AG09319 (cell line): ENCODE measurements at regions not wholly inside any gene's neighbourhood (a gene's known extent, or its start where the extent isn't known, plus 50 kb on each side); places are given as distances from the start of the nearest gene placed in this dataset.
"Not testable (repeated sequence)": the region's sequence is repeated elsewhere in the genome, so short reads cannot be mapped to it uniquely, and the experiment has no call there.

Experiments
- DNase-seq: peaks from one replicate; pipeline ENCODE4 v3.0.0-alpha.2; 2010; ENCODE audit warnings: low read depth; ENCODE audit errors: extremely low read depth
- CTCF ChIP-seq: IDR thresholded peaks from 2 replicates; pipeline ENCODE4 v1.5.1; 2011; ENCODE audit warnings: low read depth, mild to moderate bottlenecking, inconsistent platforms, low read length, moderate library complexity

GRCh38 chr5:105865834-105866233 is 1804.9 kb downstream of the EFNA5 start:
- no peak for DNase-seq
- TF ChIP-seq CTCF, result no peak

GRCh38 chr5:105859350-105859749 is 1811.4 kb downstream of the EFNA5 start:
- not testable (repeated sequence) for DNase-seq

- TF ChIP-seq CTCF, result no peak
- no peak for DNase-seq
Measured at GRCh38 chr5:105849701-105850100, 1821.0 kb downstream of the EFNA5 start.

GRCh38 chr5:105840800-105841199 is 1829.9 kb downstream of the EFNA5 start:
- DNase-seq, result no peak
- no peak for TF ChIP-seq CTCF

- no peak for DNase-seq
- no peak for TF ChIP-seq CTCF
Measured at GRCh38 chr5:105836887-105837286, 1833.8 kb downstream of the EFNA5 start.

- DNase-seq, result no peak
- TF ChIP-seq CTCF, result no peak
Measured at GRCh38 chr5:105836268-105836667, 1834.5 kb downstream of the EFNA5 start.

- no peak for TF ChIP-seq CTCF
- DNase-seq, result no peak
Measured at GRCh38 chr5:105828821-105829220, 1841.9 kb downstream of the EFNA5 start.

GRCh38 chr5:105821800-105822199 is 1848.9 kb downstream of the EFNA5 start:
- DNase-seq, result no peak
- no peak for TF ChIP-seq CTCF
